Endodermal cell (in vitro differentiated cells): ENCODE measurements at regions not wholly inside any gene's neighbourhood (a gene's known extent, or its start where the extent isn't known, plus 50 kb on each side); places are given as distances from the start of the nearest gene placed in this dataset.

Experiments used
- DNase-seq: peaks from one replicate; pipeline ENCODE4 v3.0.0-alpha.2; 2017
- H3K27ac ChIP-seq: 2 replicates; pipeline ENCODE4 v1.5.1; 2013; ENCODE audit warnings: mild to moderate bottlenecking, low read depth, low read length, moderate library complexity
- H3K27me3 ChIP-seq: 2 replicates; pipeline ENCODE4 v1.6.1; 2013; ENCODE audit warnings: mild to moderate bottlenecking, low read length, moderate library complexity; ENCODE audit not compliant: insufficient read depth, control insufficient read depth, poor library complexity, severe bottlenecking
- H3K36me3 ChIP-seq: 2 replicates; pipeline ENCODE4 v1.7.0; 2013; ENCODE audit warnings: mild to moderate bottlenecking, low read length, moderate library complexity; ENCODE audit not compliant: control insufficient read depth, insufficient read depth
- H3K4me1 ChIP-seq: one replicate; pipeline ENCODE4 v1.7.0; 2013; ENCODE audit warnings: low read length; ENCODE audit not compliant: control insufficient read depth, insufficient read depth
- H3K4me3 ChIP-seq: 2 replicates; pipeline ENCODE4 v1.5.1; 2013; ENCODE audit warnings: mild to moderate bottlenecking, low read length, moderate library complexity
- H3K9ac ChIP-seq: 2 replicates; pipeline ENCODE4 v1.6.1; 2013; ENCODE audit warnings: mild to moderate bottlenecking, low read length, moderate library complexity; ENCODE audit not compliant: poor library complexity, severe bottlenecking; ENCODE audit errors: extremely low read depth
- H3K9me3 ChIP-seq: 2 replicates; pipeline ENCODE4 v1.6.1; 2013; ENCODE audit warnings: mild to moderate bottlenecking, low read length, moderate library complexity; ENCODE audit not compliant: control insufficient read depth
- H3K27ac Mint-ChIP-seq: 2 replicates; pipeline ENCODE4 v1.8.0; 2020; ENCODE audit warnings: mixed read lengths
- H3K27me3 Mint-ChIP-seq: 2 replicates; pipeline ENCODE4 v1.8.0; 2021; ENCODE audit warnings: mild to moderate bottlenecking, mixed read lengths; ENCODE audit not compliant: insufficient read depth
- H3K36me3 Mint-ChIP-seq: 2 replicates; pipeline ENCODE4 v1.8.0; 2020; ENCODE audit warnings: low read depth, mixed read lengths
- H3K4me1 Mint-ChIP-seq: 2 replicates; pipeline ENCODE4 v1.8.0; 2020; ENCODE audit warnings: mixed read lengths
- H3K4me3 Mint-ChIP-seq: 2 replicates; pipeline ENCODE4 v1.8.0; 2020; ENCODE audit warnings: mild to moderate bottlenecking, moderate library complexity, mixed read lengths
- H3K9me3 Mint-ChIP-seq: 2 replicates; pipeline ENCODE4 v1.8.0; 2020; ENCODE audit warnings: mild to moderate bottlenecking, mixed read lengths
- CTCF ChIP-seq: fragments of 200-600 bp; sonication (generic); conservative IDR thresholded peaks from 2 replicates; pipeline ENCODE4 v1.5.0; 2021; ENCODE audit warnings: antibody characterized with exemption, mild to moderate bottlenecking
- WGBS, 2 experiments: methylation state at CpG; one replicate each; pipeline versions ENCODE4 v1.1.5 to v1.1.7; 2013; ENCODE audit warnings: missing lambda C conversion rate in 2 of 2, mixed read lengths in 1 of 2; ENCODE audit not compliant: insufficient coverage in 1 of 2, insufficient read length in 1 of 2; 5-methylcytosine and 5-hydroxymethylcytosine counted together

- peaks cover 19% of the 10 kb centered on the region for H3K4me1 Mint-ChIP-seq
- TF ChIP-seq CTCF, result no peak
- peaks cover 10% of the 10 kb centered on the region for H3K9me3 Mint-ChIP-seq
- Histone ChIP-seq H3K9me3 (no peaks in the 10 kb centered on the region), H3K36me3 (no peaks in the 10 kb centered on the region), H3K4me1 (no peaks in the 10 kb centered on the region), H3K27ac (no peak overlapping the region), H3K27me3 (no peaks in the 10 kb centered on the region), H3K9ac (no peak overlapping the region), H3K4me3 (no peak overlapping the region)
- no peak overlapping the region for H3K27ac Mint-ChIP-seq
- WGBS, 2 experiments, result 86 to 95% methylated on average over 3 to 5 of the region's 5 CpGs
- H3K36me3 Mint-ChIP-seq, result no peaks in the 10 kb centered on the region
- no peak overlapping the region for H3K4me3 Mint-ChIP-seq
- peaks cover 2% of the 10 kb centered on the region for H3K27me3 Mint-ChIP-seq
- DNase-seq, result peak; percentile 50
These were observed 120.6 kb downstream of the SEM1 start for GRCh38 chr7:96589038-96589437.

- Histone ChIP-seq H3K27ac (no peak overlapping the region), H3K9me3 (no peaks in the 10 kb centered on the region), H3K27me3 (no peaks in the 10 kb centered on the region), H3K36me3 (no peaks in the 10 kb centered on the region), H3K4me1 (no peaks in the 10 kb centered on the region), H3K4me3 (no peak overlapping the region), H3K9ac (no peak overlapping the region)
- Mint-ChIP-seq H3K36me3 (no peaks in the 10 kb centered on the region), H3K4me1 (no peaks in the 10 kb centered on the region), H3K27ac (no peak overlapping the region), H3K9me3 (peaks cover 4% of the 10 kb centered on the region), H3K27me3 (no peaks in the 10 kb centered on the region), H3K4me3 (no peak overlapping the region)
- DNase-seq, result no peak
- TF ChIP-seq CTCF, result no peak
These were observed 130.5 kb downstream of the SEM1 start for GRCh38 chr7:96579119-96579518.

GRCh38 chr7:96578606-96579005, 131.0 kb downstream of the SEM1 start:
- Mint-ChIP-seq H3K27ac (no peak overlapping the region), H3K4me1 (no peaks in the 10 kb centered on the region), H3K9me3 (peaks cover 4% of the 10 kb centered on the region), H3K36me3 (no peaks in the 10 kb centered on the region), H3K4me3 (no peak overlapping the region), H3K27me3 (no peaks in the 10 kb centered on the region)
- no peak for TF ChIP-seq CTCF
- Histone ChIP-seq H3K9me3 (no peaks in the 10 kb centered on the region), H3K27ac (no peak overlapping the region), H3K4me3 (no peak overlapping the region), H3K4me1 (no peaks in the 10 kb centered on the region), H3K27me3 (no peaks in the 10 kb centered on the region), H3K9ac (no peak overlapping the region), H3K36me3 (no peaks in the 10 kb centered on the region)
- no peak for DNase-seq
